K562 (cell line): ENCODE measurements at regions not wholly inside any gene's neighbourhood (a gene's known extent, or its start where the extent isn't known, plus 50 kb on each side); places are given as distances from the start of the nearest gene placed in this dataset.

Experiments used
- ATAC-seq: fragments of 200-7000 bp; cut with Tn5 transposase; 3 replicates; pipeline ENCODE4 v1.9.1; 2020; ENCODE audit warnings: moderate library complexity
- BruUV-seq: library from RNA; stranded (reverse); fragments of 400-500 nt; replicated peaks from 2 replicates; lab custom pipeline; 2021; lab: Mats Ljungman, UMichigan
- CTCF ChIA-PET: fragments of 300-600 bp; formaldehyde crosslinking; extraction: SDS; loops from one replicate; lab custom pipeline; 2021; ENCODE audit warnings: low intra/inter-chr PET ratio; lab: Yijun Ruan, JAX
- POLR2A ChIA-PET: fragments of 300-600, 350-650 bp; sonication (Branson Sonifier 250); formaldehyde crosslinking; extraction: SDS; loops from one replicate; lab custom pipeline; 2021; ENCODE audit warnings: antibody characterized with exemption, inconsistent platforms; lab: Yijun Ruan, JAX
- DNase-seq, 4 experiments: peaks; one replicate each; pipeline versions ENCODE4 v3.0.0 to v3.0.0-alpha.2; 2011 to 2018; ENCODE audit warnings: low spot score in 3 of 4, mixed read lengths in 3 of 4; ENCODE audit errors: extremely low read depth in 1 of 4
- FAIRE-seq: peaks from 2 replicates; lab custom pipeline; 2011; peaks lifted over from hg19 to GRCh38; lab: Jason Lieb, UNC
- H2AFZ ChIP-seq: 2 replicates; pipeline ENCODE4 v1.6.0; 2011; ENCODE audit warnings: low read depth, low read length, control low read depth, inconsistent platforms
- H3K27ac ChIP-seq: fragments of 200-600 bp; 3 replicates; pipeline ENCODE4 v1.8.0; 2011; ENCODE audit warnings: low read depth, mild to moderate bottlenecking, control low read depth, inconsistent platforms, low read length, moderate library complexity, mixed read lengths; ENCODE audit errors: extremely low read depth
- H3K27me3 ChIP-seq, 2 experiments: fragments of 300-600 bp in 1 of 2; 2 replicates in 1 of 2; 3 replicates in 1 of 2; pipeline versions ENCODE4 v1.6.0 to v1.8.0; 2011; ENCODE audit warnings: inconsistent platforms in 2 of 2, low read length in 2 of 2, mild to moderate bottlenecking in 1 of 2, mixed read lengths in 1 of 2, moderate library complexity in 1 of 2; ENCODE audit not compliant: control insufficient read depth in 2 of 2, insufficient read depth in 2 of 2
- H3K36me3 ChIP-seq: fragments of 300-600 bp; 3 replicates; pipeline ENCODE4 v1.8.0; 2011; ENCODE audit warnings: mild to moderate bottlenecking, low read length, inconsistent platforms; ENCODE audit not compliant: control insufficient read depth, insufficient read depth
- H3K4me1 ChIP-seq, 2 experiments: fragments of 200-600 bp in 1 of 2; replicated peaks in 1 of 2; 2 replicates in 1 of 2; 3 replicates in 1 of 2; pipeline versions ENCODE4 v1.5.1 to v1.8.0; 2011; ENCODE audit warnings: inconsistent platforms in 2 of 2, low read length in 2 of 2, mild to moderate bottlenecking in 1 of 2, mixed read lengths in 1 of 2, moderate library complexity in 1 of 2; ENCODE audit not compliant: control insufficient read depth in 2 of 2, insufficient read depth in 2 of 2
- H3K4me2 ChIP-seq: 2 replicates; pipeline ENCODE4 v1.6.1; 2011; ENCODE audit warnings: low read length, control low read depth, inconsistent platforms, mixed read lengths; ENCODE audit not compliant: insufficient read depth
- H3K4me3 ChIP-seq: fragments of 200-600 bp; sonication (generic), shearing (Covaris generic); 2 replicates; pipeline ENCODE4 v1.5.1; 2016; ENCODE audit warnings: control low read depth, inconsistent platforms
- H3K79me2 ChIP-seq: fragments of 200-600 bp; 3 replicates; pipeline ENCODE4 v1.8.0; 2011; ENCODE audit warnings: low read length, inconsistent platforms; ENCODE audit not compliant: control insufficient read depth, insufficient read depth
- H3K9ac ChIP-seq, 2 experiments: 2 replicates each; pipeline versions ENCODE4 v1.6.0 to v1.6.1; 2011; ENCODE audit warnings: low read depth in 2 of 2, low read length in 2 of 2, control low read depth in 1 of 2, inconsistent platforms in 1 of 2, mild to moderate bottlenecking in 1 of 2, mixed read lengths in 1 of 2; ENCODE audit not compliant: insufficient read depth in 1 of 2
- H3K9me1 ChIP-seq: one replicate; pipeline ENCODE4 v1.6.0; 2011; ENCODE audit warnings: inconsistent platforms, mild to moderate bottlenecking, low read length, moderate library complexity; ENCODE audit not compliant: control insufficient read depth, insufficient read depth
- H3K9me3 ChIP-seq: replicated peaks from 2 replicates; pipeline ENCODE4 v1.5.1; 2011; ENCODE audit warnings: low read depth, low read length, inconsistent platforms; ENCODE audit not compliant: control insufficient read depth, insufficient read depth
- H4K20me1 ChIP-seq: replicated peaks from 2 replicates; pipeline ENCODE4 v1.6.1; 2011; ENCODE audit warnings: low read length, inconsistent platforms, mixed read lengths; ENCODE audit not compliant: control insufficient read depth, insufficient read depth
- CEBPG ChIP-seq, 3 experiments: fragments of 200-800 bp in 1 of 3; sonication (Bioruptor generic) in 1 of 3; sonication (generic) in 1 of 3; formaldehyde crosslinking in 1 of 3; IDR thresholded peaks in 2 of 3; conservative IDR thresholded peaks in 1 of 3; 2 replicates each; pipeline versions ENCODE4 v1.6.1 to v1.8.0; 2016 to 2022; ENCODE audit warnings: missing compliant biosample characterization in 2 of 3, missing genetic modification characterization in 2 of 3, mild to moderate bottlenecking in 1 of 3, missing genetic modification reagents in 1 of 3
- PKNOX1 ChIP-seq: fragments of 450-650 bp; IDR thresholded peaks from 2 replicates; pipeline ENCODE4 v1.6.1; 2016
- SPI1 ChIP-seq: IDR thresholded peaks from 2 replicates; pipeline ENCODE4 v1.6.1; 2011; ENCODE audit warnings: low read depth, low read length, control low read depth, borderline replicate concordance
- ZBED1 ChIP-seq: IDR thresholded peaks from 2 replicates; pipeline ENCODE4 v1.6.1; 2014
- WGBS: fragments of 100-300 bp; shearing (Covaris generic); methylation state at CpG from one replicate; pipeline ENCODE4 v1.1.6; 2016; ENCODE audit warnings: low coverage, mixed read lengths; ENCODE audit not compliant: insufficient coverage; ENCODE audit errors: missing lambda C conversion rate; 5-methylcytosine and 5-hydroxymethylcytosine counted together
- in situ Hi-C: fragments of 300-500 bp; cut with MboI; formaldehyde crosslinking; loops from 4 replicates; pipeline ENCODE4 v1.15.0; 2018; ENCODE audit warnings: inconsistent platforms, mixed read lengths
- intact Hi-C: fragments of 100-400 bp; cut with micrococcal nuclease; formaldehyde crosslinking; loops from 2 replicates; pipeline ENCODE4 v1.14.2; 2022

GRCh38 chr21:38910390-38911067 is 104.8 kb downstream of the ETS2 start:
- no TSS peak for BruUV-seq
- ChIA-PET POLR2A (no interaction called here), CTCF (no interaction called here)
- FAIRE-seq (no peak), DNase-seq (no peak), ATAC-seq (no peak)
- Histone ChIP-seq H3K9ac (no peak overlapping the region), H3K79me2 (no peaks in the 10 kb centered on the region), H3K36me3 (no peaks in the 10 kb centered on the region), H3K9me3 (no peaks in the 10 kb centered on the region), H3K27ac (no peak overlapping the region), H4K20me1 (no peaks in the 10 kb centered on the region), H3K27me3 (peaks cover 27 to 63% of the 10 kb centered on the region in 2 experiments), H3K9me1 (no peaks in the 10 kb centered on the region), H3K4me2 (no peak overlapping the region), H3K4me1 (peaks cover 13 to 17% of the 10 kb centered on the region in 2 experiments; a peak in 4 of 5 replicates), H3K4me3 (no peak overlapping the region), H2AFZ (no peak overlapping the region)
- in situ Hi-C loops = no loop called here
- under 1% methylated on average over 9 of the region's 9 CpGs for WGBS
- no peak for TF ChIP-seq CEBPG (CRISPR knock-in tag; IDR thresholded peaks at IDR 0.05)
- TF ChIP-seq CEBPG (tag; conservative IDR thresholded peaks at IDR 0.05 in 1 of 2, IDR thresholded peaks at IDR 0.05 in 1 of 2) = 0 out of 4 replicates have a peak, but pooled peaks of 1 of the 2 experiments have one; percentile 23
- peak; percentile 60 for TF ChIP-seq PKNOX1
- peak; percentile 20; the same call in 1 of the 2 replicates for TF ChIP-seq SPI1
- TF ChIP-seq ZBED1 = no peak
- intact Hi-C loops = loop anchor here (10.0 kb wide), 1 partner anchor 106 kb away; the partner anchor contains the start of gene ETS2
